ENCODE measurements at regions not wholly inside any gene's neighbourhood (a gene's known extent, or its start where the extent isn't known, plus 50 kb on each side); places are given as distances from the start of the nearest gene placed in this dataset.

GRCh38 chr3:130606336-130606735 lies 89.4 kb downstream of the COL6A6 start:
- no peak for TF ChIP-seq CTCF (IDR thresholded peaks at IDR 0.05)
- TF ChIP-seq POLR2A (IDR thresholded peaks at IDR 0.05), result no peak

All from breast epithelium (tissue), 3 donors.